ENCODE measurements at regions not wholly inside any gene's neighbourhood (a gene's known extent, or its start where the extent isn't known, plus 50 kb on each side); places are given as distances from the start of the nearest gene placed in this dataset.

- H3K4me2 ChIP-seq (ENCODE audit: low read length), result no peak overlapping the region
- no peaks in the 10 kb centered on the region for H3K9me2 ChIP-seq (ENCODE audit: insufficient read depth, low read length)
- no peak overlapping the region for H3K9ac ChIP-seq (ENCODE audit: low read length)
- H3K27ac ChIP-seq (ENCODE audit: low read length), result no peak overlapping the region
- no peaks in the 10 kb centered on the region for H3K36me3 ChIP-seq (ENCODE audit: insufficient read depth, low read length)
- no peaks in the 10 kb centered on the region for H4K20me1 ChIP-seq (ENCODE audit: insufficient read depth)
- no peak for TF ChIP-seq TAF1 (IDR thresholded peaks at IDR 0.05; ENCODE audit: low read depth)
- TF ChIP-seq SMC3 (conservative IDR thresholded peaks at IDR 0.05; ENCODE audit: poor library complexity), result no peak
- TF ChIP-seq MXI1 (conservative IDR thresholded peaks at IDR 0.05; ENCODE audit: poor library complexity, severe bottlenecking), result no peak
- TF ChIP-seq, protein P1, sequence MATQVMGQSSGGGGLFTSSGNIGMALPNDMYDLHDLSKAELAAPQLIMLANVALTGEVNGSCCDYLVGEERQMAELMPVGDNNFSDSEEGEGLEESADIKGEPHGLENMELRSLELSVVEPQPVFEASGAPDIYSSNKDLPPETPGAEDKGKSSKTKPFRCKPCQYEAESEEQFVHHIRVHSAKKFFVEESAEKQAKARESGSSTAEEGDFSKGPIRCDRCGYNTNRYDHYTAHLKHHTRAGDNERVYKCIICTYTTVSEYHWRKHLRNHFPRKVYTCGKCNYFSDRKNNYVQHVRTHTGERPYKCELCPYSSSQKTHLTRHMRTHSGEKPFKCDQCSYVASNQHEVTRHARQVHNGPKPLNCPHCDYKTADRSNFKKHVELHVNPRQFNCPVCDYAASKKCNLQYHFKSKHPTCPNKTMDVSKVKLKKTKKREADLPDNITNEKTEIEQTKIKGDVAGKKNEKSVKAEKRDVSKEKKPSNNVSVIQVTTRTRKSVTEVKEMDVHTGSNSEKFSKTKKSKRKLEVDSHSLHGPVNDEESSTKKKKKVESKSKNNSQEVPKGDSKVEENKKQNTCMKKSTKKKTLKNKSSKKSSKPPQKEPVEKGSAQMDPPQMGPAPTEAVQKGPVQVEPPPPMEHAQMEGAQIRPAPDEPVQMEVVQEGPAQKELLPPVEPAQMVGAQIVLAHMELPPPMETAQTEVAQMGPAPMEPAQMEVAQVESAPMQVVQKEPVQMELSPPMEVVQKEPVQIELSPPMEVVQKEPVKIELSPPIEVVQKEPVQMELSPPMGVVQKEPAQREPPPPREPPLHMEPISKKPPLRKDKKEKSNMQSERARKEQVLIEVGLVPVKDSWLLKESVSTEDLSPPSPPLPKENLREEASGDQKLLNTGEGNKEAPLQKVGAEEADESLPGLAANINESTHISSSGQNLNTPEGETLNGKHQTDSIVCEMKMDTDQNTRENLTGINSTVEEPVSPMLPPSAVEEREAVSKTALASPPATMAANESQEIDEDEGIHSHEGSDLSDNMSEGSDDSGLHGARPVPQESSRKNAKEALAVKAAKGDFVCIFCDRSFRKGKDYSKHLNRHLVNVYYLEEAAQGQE (IDR thresholded peaks at IDR 0.05; ENCODE audit: borderline replicate concordance), result no peak
- no peak for TF ChIP-seq RAD21 (conservative IDR thresholded peaks at IDR 0.05)
- no peak for TF ChIP-seq EP300 (conservative IDR thresholded peaks at IDR 0.05; ENCODE audit: poor library complexity, severe bottlenecking)
- TF ChIP-seq EZH2 (IDR thresholded peaks at IDR 0.05; ENCODE audit: borderline replicate concordance, insufficient read depth, low read length, poor library complexity, severe bottlenecking), result no peak
- no peak for TF ChIP-seq CTCF (IDR thresholded peaks at IDR 0.05; ENCODE audit: poor library complexity, severe bottlenecking)
- H2AFZ ChIP-seq (ENCODE audit: low read depth, low read length), result no peak overlapping the region
- H3F3A ChIP-seq (ENCODE audit: insufficient read depth, low read length, poor library complexity, severe bottlenecking), result no peaks in the 10 kb centered on the region
- no peaks in the 10 kb centered on the region for H3K79me2 ChIP-seq (replicated peaks; ENCODE audit: insufficient read depth, low read length)
- H3K4me3 ChIP-seq (ENCODE audit: low read length), result no peak overlapping the region
- no peaks in the 10 kb centered on the region for H3K9me3 ChIP-seq (ENCODE audit: low read length)
- no peaks in the 10 kb centered on the region for H3K27me3 ChIP-seq (ENCODE audit: insufficient read depth, low read depth, low read length)
These were observed 642.8 kb downstream of the PLA2G4A start for GRCh38 chr1:187471555-187471954.

DNA sequence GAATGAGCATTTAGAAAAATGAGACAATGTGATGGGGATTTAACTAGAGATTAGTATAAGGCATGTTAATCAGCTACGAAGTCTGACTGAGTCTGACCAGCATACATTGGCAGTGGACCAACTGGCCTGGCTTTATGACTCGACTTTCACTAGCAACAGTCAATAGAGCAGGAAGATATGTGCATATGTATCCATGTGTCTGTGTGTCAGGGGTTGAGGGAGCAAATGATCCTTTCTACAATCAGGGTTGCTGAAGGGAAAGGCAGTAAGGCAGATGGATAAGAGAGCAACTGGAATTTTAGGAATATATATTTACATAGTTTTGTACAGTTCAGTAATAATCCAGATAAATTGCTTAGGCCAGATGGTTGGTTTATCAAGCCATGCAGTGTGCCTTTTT is 645.6 kb downstream of the PLA2G4A start:
- Histone ChIP-seq H3K4me3 (ENCODE audit: low read length) (no peak overlapping the region), H3K36me3 (ENCODE audit: insufficient read depth, low read length) (no peaks in the 10 kb centered on the region), H3K9me3 (ENCODE audit: low read length) (no peaks in the 10 kb centered on the region), H3K27me3 (ENCODE audit: insufficient read depth, low read depth, low read length) (no peaks in the 10 kb centered on the region), H3K4me2 (ENCODE audit: low read length) (no peak overlapping the region), H3K27ac (ENCODE audit: low read length) (no peak overlapping the region), H4K20me1 (ENCODE audit: insufficient read depth) (no peaks in the 10 kb centered on the region), H3K79me2 (replicated peaks; ENCODE audit: insufficient read depth, low read length) (no peaks in the 10 kb centered on the region), H3F3A (ENCODE audit: insufficient read depth, low read length, poor library complexity, severe bottlenecking) (no peaks in the 10 kb centered on the region), H2AFZ (ENCODE audit: low read depth, low read length) (no peak overlapping the region), H3K9me2 (ENCODE audit: insufficient read depth, low read length) (no peaks in the 10 kb centered on the region), H3K9ac (ENCODE audit: low read length) (no peak overlapping the region)
- TF ChIP-seq CTCF (IDR thresholded peaks at IDR 0.05; ENCODE audit: poor library complexity, severe bottlenecking) (no peak), EZH2 (IDR thresholded peaks at IDR 0.05; ENCODE audit: borderline replicate concordance, insufficient read depth, low read length, poor library complexity, severe bottlenecking) (no peak)
